ENCODE measurements at regions not wholly inside any gene's neighbourhood (a gene's known extent, or its start where the extent isn't known, plus 50 kb on each side); places are given as distances from the start of the nearest gene placed in this dataset.

DNA sequence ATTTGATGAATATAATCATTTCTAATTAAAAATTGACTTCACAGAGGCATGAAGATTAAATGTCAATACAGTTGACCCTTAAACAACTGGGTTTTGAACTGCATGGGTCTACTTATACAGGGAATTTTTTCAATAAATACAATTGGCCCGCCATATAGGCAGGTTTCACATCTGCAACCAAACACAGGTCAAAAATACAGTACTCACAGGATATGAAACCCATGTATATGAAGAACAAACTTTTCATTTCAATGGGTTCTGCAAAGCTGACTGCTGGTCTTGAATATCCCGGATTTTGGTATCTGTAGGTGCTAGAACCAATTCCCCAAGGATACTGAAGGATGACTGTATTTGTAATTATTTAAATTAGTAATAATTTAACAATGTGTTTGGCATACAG lies 555.6 kb downstream of the EPHA4 start:
- no peak for TF ChIP-seq POLR2AphosphoS5 (IDR thresholded peaks at IDR 0.05)
- no peak for TF ChIP-seq POLR2A (IDR thresholded peaks at IDR 0.05)
- TF ChIP-seq CTCF (IDR thresholded peaks at IDR 0.05), result no peak
- Histone ChIP-seq H3K4me1 (no peaks in the 10 kb centered on the region), H3K9me3 (no peaks in the 10 kb centered on the region), H3K36me3 (no peaks in the 10 kb centered on the region), H3K4me3 (no peak overlapping the region), H3K27me3 (no peaks in the 10 kb centered on the region), H3K27ac (no peak overlapping the region)
- no peak for DNase-seq (ENCODE audit: low spot score in 2 of 2)
- intact Hi-C loops (cut with DNase I; ENCODE audit: low total_unique reads), result no loop called here

GRCh38 chr2:221018262-221018661 lies 553.8 kb downstream of the EPHA4 start:
- Histone ChIP-seq H3K36me3 (no peaks in the 10 kb centered on the region), H3K4me1 (no peaks in the 10 kb centered on the region), H3K4me3 (no peak overlapping the region), H3K9me3 (no peaks in the 10 kb centered on the region), H3K27ac (no peak overlapping the region), H3K27me3 (no peaks in the 10 kb centered on the region)
- intact Hi-C loops (cut with DNase I; ENCODE audit: low total_unique reads), result no loop called here
- TF ChIP-seq CTCF (IDR thresholded peaks at IDR 0.05), result no peak
- TF ChIP-seq POLR2AphosphoS5 (IDR thresholded peaks at IDR 0.05), result no peak
- TF ChIP-seq POLR2A (IDR thresholded peaks at IDR 0.05), result no peak
- no peak for DNase-seq (ENCODE audit: low spot score in 2 of 2)

DNA sequence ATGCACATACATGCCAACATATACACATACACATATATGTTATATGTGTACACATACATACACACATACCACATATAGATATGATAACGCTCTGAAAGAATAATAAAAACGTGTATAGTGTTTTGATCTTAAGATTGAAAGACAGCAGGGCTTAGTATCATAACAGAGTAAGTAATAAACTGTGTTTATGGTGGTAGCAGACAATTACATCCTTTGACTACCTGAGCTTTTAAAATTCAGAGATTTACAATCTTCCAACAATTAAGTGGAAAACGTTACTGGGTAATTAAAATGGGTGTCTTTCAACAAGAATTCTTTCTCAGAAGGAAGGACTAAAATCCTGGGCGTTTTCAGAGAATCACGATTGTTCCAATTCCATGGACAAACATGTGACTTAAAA lies 552.4 kb downstream of the EPHA4 start:
- Histone ChIP-seq H3K36me3 (no peaks in the 10 kb centered on the region), H3K4me3 (no peak overlapping the region), H3K4me1 (no peaks in the 10 kb centered on the region), H3K9me3 (no peaks in the 10 kb centered on the region), H3K27me3 (no peaks in the 10 kb centered on the region), H3K27ac (no peak overlapping the region)
- intact Hi-C loops (cut with DNase I; ENCODE audit: low total_unique reads), result no loop called here
- TF ChIP-seq CTCF (IDR thresholded peaks at IDR 0.05) (no peak), POLR2AphosphoS5 (IDR thresholded peaks at IDR 0.05) (no peak), POLR2A (IDR thresholded peaks at IDR 0.05) (no peak)
- DNase-seq (ENCODE audit: low spot score in 2 of 2), result no peak

GRCh38 chr2:221022554-221022953 lies 549.5 kb downstream of the EPHA4 start:
- Histone ChIP-seq H3K9me3 (no peaks in the 10 kb centered on the region), H3K4me1 (no peaks in the 10 kb centered on the region), H3K36me3 (no peaks in the 10 kb centered on the region), H3K27ac (no peak overlapping the region), H3K4me3 (no peak overlapping the region), H3K27me3 (no peaks in the 10 kb centered on the region)
- TF ChIP-seq POLR2A (IDR thresholded peaks at IDR 0.05) (no peak), POLR2AphosphoS5 (IDR thresholded peaks at IDR 0.05) (no peak), CTCF (IDR thresholded peaks at IDR 0.05) (no peak)
- intact Hi-C loops (cut with DNase I; ENCODE audit: low total_unique reads), result no loop called here
- no peak for DNase-seq (ENCODE audit: low spot score in 2 of 2)

DNA sequence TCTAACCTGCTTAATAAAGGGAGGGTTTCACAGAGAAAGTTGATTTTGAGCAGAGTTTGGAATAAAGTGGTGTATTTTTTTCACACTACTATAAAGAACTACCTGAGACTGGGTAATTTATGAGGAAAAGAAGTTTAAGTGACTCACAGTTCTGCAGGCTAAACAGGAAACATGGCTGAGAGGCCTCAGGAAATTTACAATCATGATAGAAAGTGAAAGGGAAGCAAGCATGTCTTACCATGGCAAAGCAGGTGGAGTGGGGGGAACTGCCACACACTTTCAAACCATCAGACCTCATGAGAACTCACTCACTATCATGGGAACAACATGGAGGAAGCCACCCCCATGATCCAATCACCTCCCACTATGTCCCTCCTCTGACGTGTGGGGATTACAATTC lies 546.7 kb downstream of the EPHA4 start:
- Histone ChIP-seq H3K4me1 (no peaks in the 10 kb centered on the region), H3K36me3 (no peaks in the 10 kb centered on the region), H3K27me3 (no peaks in the 10 kb centered on the region), H3K27ac (no peak overlapping the region), H3K9me3 (no peaks in the 10 kb centered on the region), H3K4me3 (no peak overlapping the region)
- no peak for TF ChIP-seq CTCF (IDR thresholded peaks at IDR 0.05)
- TF ChIP-seq POLR2AphosphoS5 (IDR thresholded peaks at IDR 0.05), result no peak
- TF ChIP-seq POLR2A (IDR thresholded peaks at IDR 0.05), result no peak
- no peak for DNase-seq (ENCODE audit: low spot score in 2 of 2)
- intact Hi-C loops (cut with DNase I; ENCODE audit: low total_unique reads), result no loop called here

Measured in breast epithelium (tissue), 4 donors.